Prostate gland (tissue), 2 donors: ENCODE measurements at regions not wholly inside any gene's neighbourhood (a gene's known extent, or its start where the extent isn't known, plus 50 kb on each side); places are given as distances from the start of the nearest gene placed in this dataset.

ENCODE experiments used
- CTCF ChIP-seq, 4 experiments: fragments of 200-600 bp in 2 of 4; fragments of 450-650 bp in 2 of 4; sonication (generic) in 2 of 4; IDR thresholded peaks; 1 replicate in 3 of 4; 2 replicates in 1 of 4; pipeline ENCODE4 v1.5.1; 2016 to 2019; ENCODE audit warnings: antibody characterized with exemption in 4 of 4, mild to moderate bottlenecking in 2 of 4, moderate library complexity in 2 of 4
- POLR2A ChIP-seq: fragments of 450-650 bp; IDR thresholded peaks from one replicate; pipeline ENCODE4 v1.6.1; 2016; ENCODE audit warnings: antibody characterized with exemption, mild to moderate bottlenecking

GRCh38 chr7:124387056-124387455, 354.2 kb upstream of the TMEM229A start:
- TF ChIP-seq CTCF (IDR thresholded peaks at IDR 0.05) (no peak), POLR2A (no peak)
